ENCODE measurements at regions not wholly inside any gene's neighbourhood (a gene's known extent, or its start where the extent isn't known, plus 50 kb on each side); places are given as distances from the start of the nearest gene placed in this dataset.

DNA sequence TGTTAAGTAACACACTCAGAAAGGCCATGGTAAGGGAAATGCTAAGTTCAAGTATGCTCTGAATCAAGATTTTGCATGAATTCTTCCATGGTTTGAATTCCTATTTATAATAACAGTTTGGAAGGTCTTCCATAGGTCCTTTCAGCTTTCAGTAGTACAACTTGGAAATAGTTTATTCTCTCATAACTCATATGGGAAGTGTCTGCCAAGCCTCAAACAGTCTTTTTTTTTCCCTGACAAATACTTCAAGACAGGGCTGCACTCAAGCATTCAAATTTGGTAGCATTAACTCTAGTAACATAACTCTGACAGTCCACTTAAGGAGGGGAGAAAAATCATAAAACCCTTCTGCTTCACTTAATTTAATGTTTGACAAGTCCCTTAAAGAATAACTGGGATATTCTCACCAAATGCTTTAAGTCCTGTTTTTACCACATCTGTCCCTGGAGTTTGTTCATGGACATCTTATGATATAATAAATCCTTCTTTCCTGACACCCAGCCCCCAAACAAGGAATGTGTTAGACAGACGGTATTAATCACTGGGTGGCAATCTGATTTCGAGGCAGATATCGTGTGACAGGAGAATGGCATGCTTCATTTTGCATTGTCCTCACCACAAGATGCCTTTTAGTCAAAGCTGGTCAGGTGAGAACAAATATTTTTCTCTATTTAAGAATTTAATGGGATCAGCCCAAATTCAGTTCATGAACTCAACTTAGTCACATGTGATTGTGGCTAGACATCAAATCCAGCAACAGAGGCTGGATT lies 165.7 kb downstream of the BMP4 start:
- peak; percentile 68 for DNase-seq (ENCODE audit: low read depth)
- H3K4me3 ChIP-seq (ENCODE audit: low read length), result no peak overlapping the region
- TF ChIP-seq, protein P1, sequence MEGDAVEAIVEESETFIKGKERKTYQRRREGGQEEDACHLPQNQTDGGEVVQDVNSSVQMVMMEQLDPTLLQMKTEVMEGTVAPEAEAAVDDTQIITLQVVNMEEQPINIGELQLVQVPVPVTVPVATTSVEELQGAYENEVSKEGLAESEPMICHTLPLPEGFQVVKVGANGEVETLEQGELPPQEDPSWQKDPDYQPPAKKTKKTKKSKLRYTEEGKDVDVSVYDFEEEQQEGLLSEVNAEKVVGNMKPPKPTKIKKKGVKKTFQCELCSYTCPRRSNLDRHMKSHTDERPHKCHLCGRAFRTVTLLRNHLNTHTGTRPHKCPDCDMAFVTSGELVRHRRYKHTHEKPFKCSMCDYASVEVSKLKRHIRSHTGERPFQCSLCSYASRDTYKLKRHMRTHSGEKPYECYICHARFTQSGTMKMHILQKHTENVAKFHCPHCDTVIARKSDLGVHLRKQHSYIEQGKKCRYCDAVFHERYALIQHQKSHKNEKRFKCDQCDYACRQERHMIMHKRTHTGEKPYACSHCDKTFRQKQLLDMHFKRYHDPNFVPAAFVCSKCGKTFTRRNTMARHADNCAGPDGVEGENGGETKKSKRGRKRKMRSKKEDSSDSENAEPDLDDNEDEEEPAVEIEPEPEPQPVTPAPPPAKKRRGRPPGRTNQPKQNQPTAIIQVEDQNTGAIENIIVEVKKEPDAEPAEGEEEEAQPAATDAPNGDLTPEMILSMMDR (conservative IDR thresholded peaks at IDR 0.05; ENCODE audit: low read depth, low read length), result no peak

DNA sequence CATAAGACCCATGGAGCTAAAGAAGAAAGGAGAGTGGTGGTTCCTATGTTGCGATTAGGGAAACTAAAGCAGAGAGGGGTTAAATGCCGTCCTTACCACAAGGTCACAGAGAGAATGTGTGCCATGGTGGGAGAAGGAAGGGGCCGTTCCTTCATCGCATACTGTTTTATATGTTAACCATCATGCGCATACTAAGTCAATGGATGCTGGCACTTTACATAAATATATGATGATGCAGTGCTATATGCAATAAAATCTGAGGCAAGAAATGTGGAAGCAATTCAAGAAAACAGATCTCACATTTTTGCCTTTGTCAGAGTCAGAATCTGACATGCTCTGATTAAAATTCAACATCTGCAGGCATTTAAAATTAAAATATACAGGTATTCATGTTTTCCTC lies 168.1 kb downstream of the BMP4 start:
- DNase-seq (ENCODE audit: low read depth), result no peak
- TF ChIP-seq, protein P1 (conservative IDR thresholded peaks at IDR 0.05; ENCODE audit: low read depth, low read length), result no peak
- H3K4me3 ChIP-seq (ENCODE audit: low read length), result no peak overlapping the region

- TF ChIP-seq, protein P1 (conservative IDR thresholded peaks at IDR 0.05; ENCODE audit: low read depth, low read length), result no peak
- DNase-seq (ENCODE audit: low read depth), result no peak
- no peak overlapping the region for H3K4me3 ChIP-seq (ENCODE audit: low read length)
These were observed 170.6 kb downstream of the BMP4 start for GRCh38 chr14:53786045-53786444.

DNA sequence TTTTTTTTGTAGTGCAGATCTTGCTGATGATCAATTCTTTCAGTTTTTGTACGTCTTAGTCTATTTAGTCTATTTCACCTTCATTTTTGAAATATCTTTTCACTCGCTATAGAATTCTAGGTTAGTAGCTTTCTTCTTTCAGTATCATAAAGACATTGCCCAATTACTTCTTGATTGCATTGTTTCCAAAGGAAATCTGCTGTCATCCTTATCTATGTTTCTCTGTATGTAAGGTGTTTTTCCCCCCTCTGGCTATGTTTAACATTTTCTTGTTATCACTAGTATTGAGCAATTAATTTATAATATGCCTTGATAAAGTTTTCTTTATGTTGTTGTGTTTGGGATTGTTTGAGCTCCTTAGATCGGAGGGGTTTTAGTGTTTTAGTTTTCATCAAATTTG lies 171.9 kb downstream of the BMP4 start:
- no peak for DNase-seq (ENCODE audit: low read depth)
- H3K4me3 ChIP-seq (ENCODE audit: low read length), result no peak overlapping the region
- TF ChIP-seq, protein P1 (conservative IDR thresholded peaks at IDR 0.05; ENCODE audit: low read depth, low read length), result no peak

GRCh38 chr14:53783256-53783655 lies 173.4 kb downstream of the BMP4 start:
- no peak overlapping the region for H3K4me3 ChIP-seq (ENCODE audit: low read length)
- DNase-seq (ENCODE audit: low read depth), result no peak
- TF ChIP-seq, protein P1 (conservative IDR thresholded peaks at IDR 0.05; ENCODE audit: low read depth, low read length), result no peak

DNA sequence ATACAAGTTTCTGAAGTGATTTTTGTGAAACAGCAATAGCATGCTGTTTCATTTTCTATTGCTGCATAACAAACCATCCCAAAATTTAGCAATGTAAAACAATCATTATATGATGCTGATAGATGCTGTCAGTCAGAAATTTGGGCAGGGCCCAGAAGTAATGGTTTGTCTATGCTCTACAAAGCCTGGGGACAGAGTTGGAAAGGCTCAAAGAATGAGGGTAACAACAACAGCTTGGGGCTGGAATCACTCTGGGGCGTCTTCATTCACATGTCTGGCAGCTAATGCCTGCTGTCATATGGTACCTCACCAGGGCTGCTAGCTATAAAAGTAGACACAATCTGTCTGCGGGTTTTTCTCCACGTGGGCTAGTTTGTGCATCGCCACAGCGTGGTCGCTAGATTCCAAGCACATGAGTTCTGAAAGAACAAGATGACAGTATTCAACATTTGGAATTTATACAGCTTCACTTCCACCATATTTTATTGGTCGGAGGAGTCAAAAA lies 176.5 kb downstream of the BMP4 start:
- no peak for DNase-seq (ENCODE audit: low read depth)
- H3K4me3 ChIP-seq (ENCODE audit: low read length), result no peak overlapping the region
- TF ChIP-seq, protein P1 (conservative IDR thresholded peaks at IDR 0.05; ENCODE audit: low read depth, low read length), result no peak

GRCh38 chr14:53779301-53779700 lies 177.3 kb downstream of the BMP4 start:
- TF ChIP-seq, protein P1 (conservative IDR thresholded peaks at IDR 0.05; ENCODE audit: low read depth, low read length), result no peak
- no peak for DNase-seq (ENCODE audit: low read depth)
- no peak overlapping the region for H3K4me3 ChIP-seq (ENCODE audit: low read length)
